Neutrophil (primary cell): ENCODE measurements at regions not wholly inside any gene's neighbourhood (a gene's known extent, or its start where the extent isn't known, plus 50 kb on each side); places are given as distances from the start of the nearest gene placed in this dataset.
"Not testable (repeated sequence)": the region's sequence is repeated elsewhere in the genome, so short reads cannot be mapped to it uniquely, and the experiment has no call there.

Experiments used
- H3K27ac ChIP-seq: fragments of 200-600 bp; sonication (generic); 2 replicates; pipeline ENCODE4 v1.5.1; 2016; ENCODE audit warnings: mild to moderate bottlenecking, moderate library complexity
- H3K27me3 ChIP-seq: fragments of 200-600 bp; sonication (generic); 2 replicates; pipeline ENCODE4 v1.6.0; 2016; ENCODE audit warnings: mild to moderate bottlenecking
- H3K36me3 ChIP-seq: fragments of 200-600 bp; sonication (generic); 2 replicates; pipeline ENCODE4 v1.5.1; 2017
- H3K4me1 ChIP-seq, 2 experiments: fragments of 200-600 bp in 1 of 2; sonication (generic) in 1 of 2; 1 replicate in 1 of 2; 2 replicates in 1 of 2; pipeline versions ENCODE4 v1.5.1 to v1.6.1; 2013 to 2016; ENCODE audit warnings: low read depth in 1 of 2, low read length in 1 of 2, mild to moderate bottlenecking in 1 of 2, moderate library complexity in 1 of 2; ENCODE audit not compliant: control insufficient read depth in 1 of 2, insufficient read depth in 1 of 2
- H3K4me3 ChIP-seq, 2 experiments: fragments of 200-600 bp in 1 of 2; sonication (generic) in 1 of 2; 1 replicate in 1 of 2; 2 replicates in 1 of 2; pipeline ENCODE4 v1.5.1; 2013 to 2016; ENCODE audit warnings: low read depth in 1 of 2, low read length in 1 of 2, mild to moderate bottlenecking in 1 of 2, moderate library complexity in 1 of 2
- H3K9me3 ChIP-seq: fragments of 200-600 bp; sonication (generic); 2 replicates; pipeline ENCODE4 v1.5.1; 2016
- TF ChIP-seq, protein P1 (sequence below): fragments of 200-600 bp; sonication (generic); IDR thresholded peaks from 2 replicates; pipeline ENCODE4 v1.5.1; 2016; ENCODE audit warnings: antibody characterized with exemption

DNA sequence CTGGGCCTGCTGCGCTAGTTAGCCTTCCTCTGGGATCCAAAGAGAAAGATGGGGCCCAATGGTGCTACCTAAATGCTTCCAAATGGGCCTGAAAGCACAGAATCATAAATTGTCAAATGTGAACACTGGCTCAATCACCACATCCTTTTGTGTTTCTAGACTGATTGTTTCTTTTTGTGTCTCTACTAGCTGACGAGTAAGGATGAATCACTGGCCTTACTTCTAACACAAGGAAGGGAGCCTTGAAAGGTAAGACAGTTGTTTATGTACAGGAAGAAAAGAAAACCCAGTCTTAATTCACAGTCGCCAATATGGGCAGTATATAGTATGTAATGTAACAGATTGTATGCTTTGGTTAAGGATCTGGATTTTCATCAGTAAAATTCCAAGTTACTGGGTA is 89.5 kb downstream of the ZNF92 start:
- TF ChIP-seq, protein P1, sequence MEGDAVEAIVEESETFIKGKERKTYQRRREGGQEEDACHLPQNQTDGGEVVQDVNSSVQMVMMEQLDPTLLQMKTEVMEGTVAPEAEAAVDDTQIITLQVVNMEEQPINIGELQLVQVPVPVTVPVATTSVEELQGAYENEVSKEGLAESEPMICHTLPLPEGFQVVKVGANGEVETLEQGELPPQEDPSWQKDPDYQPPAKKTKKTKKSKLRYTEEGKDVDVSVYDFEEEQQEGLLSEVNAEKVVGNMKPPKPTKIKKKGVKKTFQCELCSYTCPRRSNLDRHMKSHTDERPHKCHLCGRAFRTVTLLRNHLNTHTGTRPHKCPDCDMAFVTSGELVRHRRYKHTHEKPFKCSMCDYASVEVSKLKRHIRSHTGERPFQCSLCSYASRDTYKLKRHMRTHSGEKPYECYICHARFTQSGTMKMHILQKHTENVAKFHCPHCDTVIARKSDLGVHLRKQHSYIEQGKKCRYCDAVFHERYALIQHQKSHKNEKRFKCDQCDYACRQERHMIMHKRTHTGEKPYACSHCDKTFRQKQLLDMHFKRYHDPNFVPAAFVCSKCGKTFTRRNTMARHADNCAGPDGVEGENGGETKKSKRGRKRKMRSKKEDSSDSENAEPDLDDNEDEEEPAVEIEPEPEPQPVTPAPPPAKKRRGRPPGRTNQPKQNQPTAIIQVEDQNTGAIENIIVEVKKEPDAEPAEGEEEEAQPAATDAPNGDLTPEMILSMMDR = no peak
- Histone ChIP-seq H3K9me3 (no peaks in the 10 kb centered on the region), H3K27ac (no peak overlapping the region), H3K36me3 (no peaks in the 10 kb centered on the region), H3K4me3 (no peak overlapping the region), H3K27me3 (no peaks in the 10 kb centered on the region), H3K4me1 (no peaks in the 10 kb centered on the region)

DNA sequence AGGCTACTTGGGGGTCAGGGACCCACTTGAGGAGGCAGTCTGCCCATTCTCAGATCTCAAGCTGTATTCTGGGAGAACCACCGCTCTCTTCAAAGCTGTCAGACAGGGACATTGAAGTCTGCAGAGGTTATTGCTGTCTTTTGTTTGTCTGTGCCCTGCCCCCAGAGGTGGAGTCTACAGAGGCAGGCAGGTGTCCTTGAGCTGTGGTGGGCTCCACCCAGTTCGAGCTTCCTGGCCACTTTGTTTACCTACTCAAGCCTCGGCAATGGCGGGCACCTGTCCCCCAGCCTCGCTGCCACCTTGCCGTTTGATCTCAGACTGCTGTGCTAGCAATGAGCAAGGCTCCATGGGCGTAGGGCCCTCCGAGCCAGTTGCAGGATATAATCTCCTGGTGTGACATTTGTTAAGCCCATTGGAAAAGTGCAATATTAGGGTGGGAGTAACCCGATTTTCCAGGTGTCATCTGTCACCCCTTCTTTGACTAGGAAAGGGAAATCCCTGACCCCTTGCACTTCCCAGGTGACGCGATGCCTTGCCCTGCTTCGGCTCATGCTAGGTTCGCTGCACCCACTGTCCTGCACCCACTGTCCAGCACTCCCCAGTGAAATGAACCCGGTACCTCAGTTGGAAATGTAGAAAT is 96.4 kb downstream of the ZNF92 start:
- H3K27me3 ChIP-seq, H3K36me3 ChIP-seq, H3K9me3 ChIP-seq, H3K27ac ChIP-seq, H3K4me1 ChIP-seq, H3K4me3 ChIP-seq: not testable (repeated sequence)

DNA sequence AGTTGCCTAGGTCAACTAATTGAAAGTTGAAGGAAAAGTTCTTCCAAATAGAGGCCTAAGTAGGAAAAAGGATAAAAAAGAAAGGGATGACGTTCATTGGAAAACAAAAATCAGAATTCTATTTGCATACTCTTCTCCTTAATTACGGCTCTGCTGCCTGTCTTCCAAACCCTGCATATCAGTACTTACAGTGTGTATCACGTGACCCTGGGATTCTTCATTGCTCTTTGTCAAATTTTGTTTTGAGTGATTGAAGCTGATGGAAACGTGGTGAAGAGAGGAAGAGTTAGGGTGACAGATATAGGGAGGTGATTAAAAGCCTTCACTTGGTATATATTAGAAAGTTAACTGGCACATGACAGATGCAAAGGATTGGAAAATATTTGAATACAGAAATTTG is 97.9 kb downstream of the ZNF92 start:
- Histone ChIP-seq H3K4me3 (no peak overlapping the region), H3K36me3 (no peaks in the 10 kb centered on the region), H3K4me1 (no peaks in the 10 kb centered on the region), H3K27ac (no peak overlapping the region), H3K27me3 (no peaks in the 10 kb centered on the region), H3K9me3 (no peaks in the 10 kb centered on the region)
- TF ChIP-seq, protein P1 = no peak

DNA sequence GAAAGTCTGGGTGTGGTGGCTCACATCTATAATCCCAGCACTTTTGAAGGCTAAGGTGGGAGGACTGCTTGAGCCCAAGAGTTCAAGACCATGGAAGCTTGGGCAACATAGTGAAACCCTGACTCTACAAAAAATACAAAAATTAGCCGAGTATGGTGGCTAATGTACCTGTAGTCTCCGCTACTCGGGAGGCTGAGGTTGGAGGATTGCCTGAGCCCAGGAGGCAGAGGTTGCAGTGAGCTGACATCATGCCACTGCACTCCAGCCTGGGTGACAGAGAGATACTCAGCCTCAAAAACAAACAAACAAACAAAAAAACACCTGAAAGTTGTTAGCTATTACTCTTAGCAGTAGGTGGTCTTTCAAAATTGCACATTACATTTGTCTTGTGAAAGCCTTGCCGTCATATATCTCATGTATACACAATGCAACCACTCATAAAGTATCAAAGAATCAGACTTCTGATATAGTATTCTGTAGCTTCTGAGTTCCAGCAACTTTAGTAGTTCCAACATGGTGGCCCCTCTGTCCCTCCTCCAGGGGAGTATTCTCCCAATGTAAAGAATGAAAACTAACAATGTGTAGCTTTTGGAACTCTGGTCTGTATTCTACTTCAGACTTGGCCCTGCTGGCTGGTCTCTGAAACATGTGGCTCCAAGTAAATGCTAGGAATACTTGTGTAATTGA is 101.5 kb downstream of the ZNF92 start:
- no peaks in the 10 kb centered on the region for H3K9me3 ChIP-seq
- TF ChIP-seq, protein P1 = no peak
- no peaks in the 10 kb centered on the region for H3K27me3 ChIP-seq
- no peak overlapping the region for H3K4me3 ChIP-seq
- no peaks in the 10 kb centered on the region for H3K36me3 ChIP-seq
- H3K4me1 ChIP-seq = no peaks in the 10 kb centered on the region
- no peak overlapping the region for H3K27ac ChIP-seq

DNA sequence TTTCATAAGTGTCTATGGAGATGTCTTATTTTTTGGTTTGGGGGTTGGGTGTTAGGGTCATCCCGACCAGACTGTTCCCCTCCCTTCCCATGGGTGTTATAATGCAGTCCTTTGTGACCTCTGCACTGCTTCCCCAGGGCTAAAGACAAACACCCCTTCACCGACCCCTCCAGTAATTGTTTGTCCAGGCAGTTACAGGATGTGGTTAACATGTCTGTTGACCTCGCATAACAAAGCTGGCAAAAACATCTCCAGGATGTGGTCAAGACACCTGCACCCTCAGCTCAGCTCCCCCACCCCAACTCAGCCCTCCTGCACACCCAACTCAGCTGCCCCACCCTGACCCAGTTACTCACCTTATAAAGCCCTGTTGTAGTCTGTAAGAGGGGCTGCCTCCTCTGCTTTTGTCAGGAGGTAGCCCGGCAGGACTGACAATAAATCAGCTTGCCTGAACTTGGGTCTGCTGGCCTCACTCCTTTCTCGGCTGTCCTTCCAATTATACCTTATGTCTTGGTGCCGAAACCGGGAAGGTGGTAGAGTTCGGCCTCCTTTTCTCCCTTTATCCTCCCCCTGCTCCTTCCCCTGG is 102.2 kb downstream of the ZNF92 start:
- H3K4me3 ChIP-seq = no peak overlapping the region
- TF ChIP-seq, protein P1 = no peak
- no peaks in the 10 kb centered on the region for H3K36me3 ChIP-seq
- no peaks in the 10 kb centered on the region for H3K9me3 ChIP-seq
- H3K4me1 ChIP-seq = no peaks in the 10 kb centered on the region
- no peak overlapping the region for H3K27ac ChIP-seq
- no peaks in the 10 kb centered on the region for H3K27me3 ChIP-seq

DNA sequence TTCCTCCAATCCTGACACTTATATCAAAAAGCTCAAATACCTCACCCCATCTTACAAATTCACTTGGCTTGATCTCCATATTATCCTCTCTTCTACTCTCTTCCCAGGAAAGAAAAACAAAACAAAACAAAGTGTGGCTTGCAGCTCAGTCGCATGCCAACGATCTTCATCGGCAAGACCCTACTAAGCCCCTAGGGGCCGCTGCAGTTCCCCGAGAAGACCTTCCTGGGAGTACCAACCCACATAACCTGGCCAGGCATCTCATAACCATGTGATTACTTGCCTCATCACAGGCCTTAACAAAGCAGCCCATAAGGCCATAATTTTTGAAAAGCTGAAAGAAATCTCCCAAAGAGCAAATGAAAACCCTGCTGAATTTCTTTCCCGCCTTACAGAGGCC is 103.7 kb downstream of the ZNF92 start:
- Histone ChIP-seq H3K27me3 (no peaks in the 10 kb centered on the region), H3K36me3 (no peaks in the 10 kb centered on the region), H3K4me3 (no peak overlapping the region)

More for the DNA sequence above, 103.7 kb downstream of the ZNF92 start:
- TF ChIP-seq, protein P1 = no peak
- Histone ChIP-seq H3K9me3 (no peaks in the 10 kb centered on the region), H3K27ac (no peak overlapping the region), H3K4me1 (no peaks in the 10 kb centered on the region)
